IPS-NIHi7 (cell line): ENCODE measurements at regions not wholly inside any gene's neighbourhood (a gene's known extent, or its start where the extent isn't known, plus 50 kb on each side); places are given as distances from the start of the nearest gene placed in this dataset.
"Not testable (repeated sequence)": the region's sequence is repeated elsewhere in the genome, so short reads cannot be mapped to it uniquely, and the experiment has no call there.

Experiments used
- DNase-seq: peaks from one replicate; pipeline ENCODE4 v3.0.0; 2012; ENCODE audit warnings: mixed read lengths; ENCODE audit errors: extremely low spot score

GRCh38 chr16:49940464-49941224 is 84.4 kb upstream of the CNEP1R1 start:
- DNase-seq: no peak

GRCh38 chr16:49944221-49944620 is 80.8 kb upstream of the CNEP1R1 start:
- no peak for DNase-seq

DNA sequence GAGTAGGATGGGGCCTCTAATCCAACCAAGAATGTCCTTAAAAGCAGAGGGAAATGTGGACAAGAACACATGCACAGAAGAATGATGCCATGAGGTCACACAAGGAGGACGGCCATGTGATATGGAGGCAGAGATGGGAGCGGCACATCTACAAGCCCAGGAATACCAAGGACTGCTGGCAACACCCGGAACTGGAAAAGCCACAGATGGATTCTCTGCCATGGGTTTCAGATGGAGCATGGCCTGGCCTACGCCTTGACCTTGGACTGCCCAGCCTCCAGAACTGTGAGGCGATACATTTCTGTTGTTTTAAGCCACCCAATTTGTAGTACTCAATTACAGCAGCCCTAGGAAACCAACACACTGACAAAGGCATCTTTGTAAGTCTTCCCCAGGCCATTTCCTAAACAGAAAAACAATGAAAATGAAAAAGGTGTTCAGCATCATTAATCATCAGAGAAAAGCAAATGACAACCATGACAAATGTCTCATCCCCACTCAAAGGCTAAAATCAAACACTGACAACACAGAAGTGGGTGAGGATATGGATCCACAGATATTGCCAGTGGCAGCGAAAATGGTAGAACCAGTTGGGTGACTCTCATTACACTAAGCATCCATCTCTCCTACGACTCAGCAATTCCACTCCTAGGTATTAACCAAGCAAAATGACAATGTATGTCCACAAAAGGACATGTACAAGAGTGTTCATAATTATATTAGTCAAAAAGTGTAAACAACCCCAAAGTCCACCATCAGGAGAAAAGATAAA is 76.9 kb upstream of the CNEP1R1 start:
- no peak for DNase-seq

- DNase-seq: peak; percentile 41
Observed at GRCh38 chr16:49951574-49952195, 73.3 kb upstream of the CNEP1R1 start.

- DNase-seq: no peak
Observed at GRCh38 chr16:49952386-49952785, 72.6 kb upstream of the CNEP1R1 start.

DNA sequence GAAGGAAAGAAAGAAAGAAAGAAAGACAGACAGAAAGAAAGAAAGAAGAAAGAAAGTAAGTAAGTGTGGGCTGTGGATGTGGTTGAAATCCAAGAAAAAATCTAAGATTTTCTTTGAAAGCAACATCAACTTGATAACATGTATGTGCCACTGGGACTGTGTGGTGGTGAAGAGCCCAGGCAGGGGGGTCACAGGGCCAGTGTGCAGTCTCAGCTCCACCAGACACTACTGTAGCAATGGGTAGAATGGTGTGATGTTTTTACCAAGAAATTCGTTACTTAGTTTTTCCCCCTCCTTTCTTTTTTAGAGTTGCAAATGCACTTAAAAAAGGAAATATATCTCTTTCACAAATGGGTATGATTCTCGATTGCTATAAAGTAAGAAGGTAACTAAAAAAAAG is 71.9 kb upstream of the CNEP1R1 start:
- no peak for DNase-seq

- no peak for DNase-seq
Observed at GRCh38 chr16:49955858-49956257, 69.2 kb upstream of the CNEP1R1 start.

DNA sequence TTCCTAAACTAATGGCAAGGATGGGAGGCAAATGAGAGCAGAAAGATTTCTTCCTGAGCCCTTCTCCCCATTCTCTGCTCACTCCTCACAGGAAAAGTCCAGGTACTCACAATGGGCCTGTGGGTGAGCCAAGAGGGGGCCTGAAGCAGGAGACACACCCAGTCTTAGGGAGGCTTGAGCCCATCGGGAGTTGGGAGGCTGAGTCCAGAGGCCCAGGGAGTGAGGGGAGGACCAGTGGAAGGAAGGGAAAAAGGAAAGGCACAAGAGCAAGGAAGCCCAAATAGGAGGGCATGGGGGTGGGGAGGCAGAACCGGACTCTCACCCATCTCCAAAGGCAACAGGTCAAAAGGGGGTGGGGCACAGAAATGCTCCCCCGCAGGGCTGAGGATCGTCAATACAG is 68.1 kb upstream of the CNEP1R1 start:
- no peak for DNase-seq

GRCh38 chr16:49958448-49958847 is 66.6 kb upstream of the CNEP1R1 start:
- DNase-seq: no peak

- DNase-seq: no peak
Observed at GRCh38 chr16:49959552-49960277, 65.3 kb upstream of the CNEP1R1 start.

GRCh38 chr16:49961089-49961488 is 63.9 kb upstream of the CNEP1R1 start:
- DNase-seq: no peak

DNA sequence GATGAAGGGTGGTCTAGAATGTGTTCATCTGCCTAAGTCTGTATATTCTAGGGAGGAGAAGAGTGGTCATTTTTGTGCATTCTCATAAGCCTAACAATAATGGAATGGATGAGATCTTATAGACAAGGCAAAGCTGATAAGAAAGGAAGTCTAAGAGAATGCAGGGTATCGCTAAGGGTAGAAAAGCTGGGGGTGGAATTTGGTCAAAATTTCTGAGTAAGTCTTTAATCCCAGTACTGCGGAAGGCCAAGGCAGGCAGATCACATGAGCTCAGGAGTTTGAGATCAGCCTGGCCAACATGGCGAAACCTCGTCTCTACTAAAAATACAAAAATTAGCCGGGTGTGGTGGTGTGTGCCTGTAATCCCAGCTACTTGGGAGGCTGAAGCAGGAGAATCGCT is 62.5 kb upstream of the CNEP1R1 start:
- not testable (repeated sequence) for DNase-seq

DNA sequence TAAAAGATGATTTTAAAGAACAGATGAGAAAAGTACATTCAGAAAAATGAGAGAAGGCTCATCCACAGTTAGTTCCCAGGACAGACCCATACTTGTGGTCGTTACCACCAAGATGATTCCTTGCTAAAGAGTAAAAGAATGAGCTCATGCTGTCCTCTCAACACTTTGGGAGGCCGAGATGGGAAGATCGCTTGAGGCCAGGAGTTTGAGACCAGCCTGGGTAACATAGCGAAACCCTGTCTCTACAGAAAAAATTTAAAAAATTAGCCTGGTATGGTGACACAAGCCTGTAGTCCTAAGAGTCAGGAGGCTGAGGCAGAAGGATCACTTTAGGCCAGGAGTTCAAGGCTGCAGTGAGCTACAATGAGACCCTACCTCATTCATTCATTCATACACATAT is 60.7 kb upstream of the CNEP1R1 start:
- no peak for DNase-seq

DNA sequence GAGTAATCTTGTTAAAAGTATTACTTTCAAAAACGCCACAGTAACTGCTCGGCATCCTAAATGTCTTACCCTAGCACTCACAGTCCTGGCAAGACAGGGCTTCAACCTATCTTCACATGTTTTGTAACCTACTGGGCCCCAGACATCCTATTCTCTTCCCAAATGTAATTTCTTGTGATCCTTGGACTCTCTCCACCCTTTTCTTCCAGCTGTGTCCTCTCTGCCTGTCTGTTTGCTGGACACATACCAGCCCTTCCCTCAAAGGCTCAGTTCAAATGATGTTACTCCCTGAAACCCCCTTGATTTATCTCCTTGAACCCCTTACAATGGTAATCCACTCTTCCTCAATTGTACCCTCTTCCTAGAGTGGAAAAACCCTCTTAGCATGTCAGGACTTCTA is 60.1 kb upstream of the CNEP1R1 start:
- no peak for DNase-seq

GRCh38 chr16:49967012-49967559 is 57.9 kb upstream of the CNEP1R1 start:
- no peak for DNase-seq

GRCh38 chr16:49969091-49970030 is 55.7 kb upstream of the CNEP1R1 start:
- no peak for DNase-seq

DNA sequence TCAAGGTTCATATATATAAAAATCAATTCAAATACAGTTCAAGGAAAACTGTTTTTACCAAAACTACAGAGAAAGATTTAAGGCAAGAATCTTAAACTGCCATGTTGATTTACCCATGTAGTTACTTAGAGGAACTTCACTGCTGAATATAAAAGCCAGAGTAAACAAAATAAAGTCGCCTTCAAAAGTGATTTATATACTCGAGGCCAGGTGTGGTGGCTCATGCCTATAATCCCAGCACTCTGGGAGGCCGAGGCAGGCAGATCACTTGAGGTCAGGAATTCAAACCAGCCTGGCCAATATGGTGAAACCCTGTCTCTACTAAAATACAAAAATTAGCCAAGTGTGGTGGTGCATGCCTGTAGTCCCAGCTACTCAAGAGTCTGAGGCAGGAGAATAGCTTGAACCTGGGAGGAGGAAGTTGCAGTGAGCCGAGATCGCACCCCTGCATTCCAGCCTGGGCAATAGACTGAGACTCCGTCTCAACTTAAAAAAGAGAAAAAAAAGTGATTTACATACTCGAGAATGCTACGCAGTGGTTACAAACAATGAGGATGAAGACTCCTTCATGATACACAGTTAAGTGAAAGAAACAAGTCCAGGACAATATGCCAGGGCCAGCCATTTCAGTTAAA is 54.1 kb upstream of the CNEP1R1 start:
- DNase-seq: no peak

GRCh38 chr16:49972280-49972679 is 52.7 kb upstream of the CNEP1R1 start:
- DNase-seq: no peak

GRCh38 chr16:49972961-49973360 is 52.1 kb upstream of the CNEP1R1 start:
- DNase-seq: no peak
